ENCODE measurements at regions not wholly inside any gene's neighbourhood (a gene's known extent, or its start where the extent isn't known, plus 50 kb on each side); places are given as distances from the start of the nearest gene placed in this dataset.

- intact Hi-C loops (cut with micrococcal nuclease) (no loop called here), dilution Hi-C loops (cut with MboI; ENCODE audit: extremely low pct_ligation_motif_present, low sequenced_read_pairs) (no loop called here)
- Histone ChIP-seq H3K27me3 (ENCODE audit: control insufficient read depth in 2 of 2, insufficient read depth in 2 of 2, low read length in 2 of 2) (no peaks in the 10 kb centered on the region), H3K36me3 (ENCODE audit: control insufficient read depth in 2 of 2, extremely low read depth in 1 of 2, insufficient read depth in 2 of 2, low read length in 2 of 2) (no peaks in the 10 kb centered on the region), H3K79me2 (ENCODE audit: control insufficient read depth, insufficient read depth, low read length) (no peaks in the 10 kb centered on the region), H2AFZ (ENCODE audit: low read depth, low read length) (no peak overlapping the region), H3K9me3 (replicated peaks; ENCODE audit: control insufficient read depth, insufficient read depth, low read length) (peaks cover 1% of the 10 kb centered on the region), H4K20me1 (replicated peaks; ENCODE audit: control insufficient read depth, extremely low read depth, insufficient read depth, low read length) (no peaks in the 10 kb centered on the region), H3K4me3 (replicated peaks in 1 of 3; ENCODE audit: insufficient read depth in 1 of 3, low read depth in 1 of 3, low read length in 3 of 3) (no peak overlapping the region), H3K27ac (ENCODE audit: insufficient read depth, low read depth, low read length) (no peak overlapping the region), H3K4me1 (ENCODE audit: control insufficient read depth, extremely low read depth, insufficient read depth, low read length) (no peaks in the 10 kb centered on the region), H3K4me2 (ENCODE audit: insufficient read depth, low read length) (no peak overlapping the region), H3K9me1 (replicated peaks; ENCODE audit: control insufficient read depth, extremely low read depth, insufficient read depth, low read length) (no peaks in the 10 kb centered on the region), H3K9ac (replicated peaks; ENCODE audit: extremely low read depth, insufficient read depth, low read length) (no peak overlapping the region)
- ChIA-PET POLR2A (no interaction called here), CTCF (no interaction called here)
- FAIRE-seq: no peak
- TF ChIP-seq POLR2A (IDR thresholded peaks at IDR 0.05; ENCODE audit: low read depth, low read length) (no peak), MYC (IDR thresholded peaks at IDR 0.05; ENCODE audit: low read depth, low read length) (no peak), GATA2 (IDR thresholded peaks at IDR 0.05; ENCODE audit: insufficient read depth, insufficient read length, low read depth, low read length) (no peak), MAX (IDR thresholded peaks at IDR 0.05; ENCODE audit: insufficient read depth, insufficient read length) (no peak), JUN (IDR thresholded peaks at IDR 0.05; ENCODE audit: borderline replicate concordance, insufficient read depth, insufficient read length, low read depth) (no peak), CTCF (IDR thresholded peaks at IDR 0.05; ENCODE audit: extremely low read depth in 1 of 2, insufficient read depth in 1 of 2, low read depth in 1 of 2, low read length in 2 of 2) (no peak), FOS (IDR thresholded peaks at IDR 0.05; ENCODE audit: borderline replicate concordance, insufficient read depth, low read length) (no peak), EZH2 (IDR thresholded peaks at IDR 0.05; ENCODE audit: borderline replicate concordance, low read depth, low read length, severe bottlenecking) (no peak), POLR2AphosphoS5 (IDR thresholded peaks at IDR 0.05; ENCODE audit: insufficient read depth, low read depth, low read length) (no peak)
- BruUV-seq (replicated peaks): no TSS peak
- DNase-seq (ENCODE audit: low read depth, low spot score): no peak
Measured at GRCh38 chr11:127075758-127076157, 75.2 kb upstream of the KIRREL3 start.

Measured in endothelial cell of umbilical vein (primary cell).